ENCODE measurements at regions not wholly inside any gene's neighbourhood (a gene's known extent, or its start where the extent isn't known, plus 50 kb on each side); places are given as distances from the start of the nearest gene placed in this dataset.

DNA sequence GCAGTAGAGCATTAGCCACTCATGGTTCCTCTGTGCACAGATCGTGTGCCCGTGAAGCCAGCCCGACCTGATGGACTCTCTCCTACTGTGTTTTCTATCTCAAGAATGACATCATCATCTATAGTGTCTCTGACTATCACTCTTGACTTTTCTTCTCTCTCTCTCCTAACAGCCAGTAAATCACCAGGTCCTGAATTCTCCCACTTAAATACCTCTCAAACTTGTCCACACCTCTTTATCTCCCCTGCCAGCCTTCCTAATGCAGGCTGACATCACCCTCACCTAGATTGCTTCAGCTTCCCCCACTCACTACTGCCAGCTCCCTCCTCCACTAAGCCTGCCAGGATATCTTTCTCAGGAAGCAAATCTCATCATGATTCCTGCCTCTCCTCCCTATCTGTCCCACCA is 90.6 kb upstream of the MIER3 start (continued):
- TF ChIP-seq SAFB2 (IDR thresholded peaks at IDR 0.05; ENCODE audit: borderline replicate concordance, low read depth, low read length, severe bottlenecking) = no peak
- TF ChIP-seq, protein P1, sequence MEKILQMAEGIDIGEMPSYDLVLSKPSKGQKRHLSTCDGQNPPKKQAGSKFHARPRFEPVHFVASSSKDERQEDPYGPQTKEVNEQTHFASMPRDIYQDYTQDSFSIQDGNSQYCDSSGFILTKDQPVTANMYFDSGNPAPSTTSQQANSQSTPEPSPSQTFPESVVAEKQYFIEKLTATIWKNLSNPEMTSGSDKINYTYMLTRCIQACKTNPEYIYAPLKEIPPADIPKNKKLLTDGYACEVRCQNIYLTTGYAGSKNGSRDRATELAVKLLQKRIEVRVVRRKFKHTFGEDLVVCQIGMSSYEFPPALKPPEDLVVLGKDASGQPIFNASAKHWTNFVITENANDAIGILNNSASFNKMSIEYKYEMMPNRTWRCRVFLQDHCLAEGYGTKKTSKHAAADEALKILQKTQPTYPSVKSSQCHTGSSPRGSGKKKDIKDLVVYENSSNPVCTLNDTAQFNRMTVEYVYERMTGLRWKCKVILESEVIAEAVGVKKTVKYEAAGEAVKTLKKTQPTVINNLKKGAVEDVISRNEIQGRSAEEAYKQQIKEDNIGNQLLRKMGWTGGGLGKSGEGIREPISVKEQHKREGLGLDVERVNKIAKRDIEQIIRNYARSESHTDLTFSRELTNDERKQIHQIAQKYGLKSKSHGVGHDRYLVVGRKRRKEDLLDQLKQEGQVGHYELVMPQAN (IDR thresholded peaks at IDR 0.05; ENCODE audit: borderline replicate concordance) = no peak
- no peak for TF ChIP-seq FOS (IDR thresholded peaks at IDR 0.05; ENCODE audit: extremely low read depth, insufficient read length)
- peak; percentile 88 for TF ChIP-seq TCF3 (CRISPR knock-in tag; IDR thresholded peaks at IDR 0.05)
- no peak for TF ChIP-seq HCFC1 (IDR thresholded peaks at IDR 0.05; ENCODE audit: low read depth, low read length)
- TF ChIP-seq, protein P2, sequence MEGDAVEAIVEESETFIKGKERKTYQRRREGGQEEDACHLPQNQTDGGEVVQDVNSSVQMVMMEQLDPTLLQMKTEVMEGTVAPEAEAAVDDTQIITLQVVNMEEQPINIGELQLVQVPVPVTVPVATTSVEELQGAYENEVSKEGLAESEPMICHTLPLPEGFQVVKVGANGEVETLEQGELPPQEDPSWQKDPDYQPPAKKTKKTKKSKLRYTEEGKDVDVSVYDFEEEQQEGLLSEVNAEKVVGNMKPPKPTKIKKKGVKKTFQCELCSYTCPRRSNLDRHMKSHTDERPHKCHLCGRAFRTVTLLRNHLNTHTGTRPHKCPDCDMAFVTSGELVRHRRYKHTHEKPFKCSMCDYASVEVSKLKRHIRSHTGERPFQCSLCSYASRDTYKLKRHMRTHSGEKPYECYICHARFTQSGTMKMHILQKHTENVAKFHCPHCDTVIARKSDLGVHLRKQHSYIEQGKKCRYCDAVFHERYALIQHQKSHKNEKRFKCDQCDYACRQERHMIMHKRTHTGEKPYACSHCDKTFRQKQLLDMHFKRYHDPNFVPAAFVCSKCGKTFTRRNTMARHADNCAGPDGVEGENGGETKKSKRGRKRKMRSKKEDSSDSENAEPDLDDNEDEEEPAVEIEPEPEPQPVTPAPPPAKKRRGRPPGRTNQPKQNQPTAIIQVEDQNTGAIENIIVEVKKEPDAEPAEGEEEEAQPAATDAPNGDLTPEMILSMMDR (IDR thresholded peaks at IDR 0.05 in 2 of 3, conservative IDR thresholded peaks at IDR 0.05 in 1 of 3; ENCODE audit: insufficient read depth in 2 of 3, low read depth in 1 of 3, low read length in 3 of 3) = no peak
- TF ChIP-seq, protein P3, sequence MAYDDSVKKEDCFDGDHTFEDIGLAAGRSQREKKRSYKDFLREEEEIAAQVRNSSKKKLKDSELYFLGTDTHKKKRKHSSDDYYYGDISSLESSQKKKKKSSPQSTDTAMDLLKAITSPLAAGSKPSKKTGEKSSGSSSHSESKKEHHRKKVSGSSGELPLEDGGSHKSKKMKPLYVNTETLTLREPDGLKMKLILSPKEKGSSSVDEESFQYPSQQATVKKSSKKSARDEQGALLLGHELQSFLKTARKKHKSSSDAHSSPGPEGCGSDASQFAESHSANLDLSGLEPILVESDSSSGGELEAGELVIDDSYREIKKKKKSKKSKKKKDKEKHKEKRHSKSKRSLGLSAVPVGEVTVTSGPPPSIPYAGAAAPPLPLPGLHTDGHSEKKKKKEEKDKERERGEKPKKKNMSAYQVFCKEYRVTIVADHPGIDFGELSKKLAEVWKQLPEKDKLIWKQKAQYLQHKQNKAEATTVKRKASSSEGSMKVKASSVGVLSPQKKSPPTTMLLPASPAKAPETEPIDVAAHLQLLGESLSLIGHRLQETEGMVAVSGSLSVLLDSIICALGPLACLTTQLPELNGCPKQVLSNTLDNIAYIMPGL (CRISPR knock-in tag; IDR thresholded peaks at IDR 0.05) = no peak
- no peak for TF ChIP-seq ZNF408 (CRISPR knock-in tag; IDR thresholded peaks at IDR 0.05; ENCODE audit: low read depth)
- no peak for TF ChIP-seq ZNF165 (CRISPR knock-in tag; IDR thresholded peaks at IDR 0.05; ENCODE audit: borderline replicate concordance)
- TF ChIP-seq FOXA3 (CRISPR knock-in tag; conservative IDR thresholded peaks at IDR 0.05 in 1 of 2, IDR thresholded peaks at IDR 0.05 in 1 of 2) = peak in 1 of 2 experiments; percentile 6; a peak in 1 of 4 replicates
- peak; percentile 90 for TF ChIP-seq TEAD4 (IDR thresholded peaks at IDR 0.05; ENCODE audit: low read length)
- TF ChIP-seq TEAD4 (CRISPR knock-in tag; IDR thresholded peaks at IDR 0.05; ENCODE audit: borderline replicate concordance) = no peak
- TF ChIP-seq, protein P4, sequence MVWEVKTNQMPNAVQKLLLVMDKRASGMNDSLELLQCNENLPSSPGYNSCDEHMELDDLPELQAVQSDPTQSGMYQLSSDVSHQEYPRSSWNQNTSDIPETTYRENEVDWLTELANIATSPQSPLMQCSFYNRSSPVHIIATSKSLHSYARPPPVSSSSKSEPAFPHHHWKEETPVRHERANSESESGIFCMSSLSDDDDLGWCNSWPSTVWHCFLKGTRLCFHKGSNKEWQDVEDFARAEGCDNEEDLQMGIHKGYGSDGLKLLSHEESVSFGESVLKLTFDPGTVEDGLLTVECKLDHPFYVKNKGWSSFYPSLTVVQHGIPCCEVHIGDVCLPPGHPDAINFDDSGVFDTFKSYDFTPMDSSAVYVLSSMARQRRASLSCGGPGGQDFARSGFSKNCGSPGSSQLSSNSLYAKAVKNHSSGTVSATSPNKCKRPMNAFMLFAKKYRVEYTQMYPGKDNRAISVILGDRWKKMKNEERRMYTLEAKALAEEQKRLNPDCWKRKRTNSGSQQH (CRISPR knock-in tag; IDR thresholded peaks at IDR 0.05) = peak; percentile 82; the same call in 1 of the 2 replicates
- no peak for TF ChIP-seq SNIP1 (IDR thresholded peaks at IDR 0.05; ENCODE audit: low read depth)
- no peak for TF ChIP-seq CREBBP (IDR thresholded peaks at IDR 0.05; ENCODE audit: low read depth, low read length)
- TF ChIP-seq, protein P5, sequence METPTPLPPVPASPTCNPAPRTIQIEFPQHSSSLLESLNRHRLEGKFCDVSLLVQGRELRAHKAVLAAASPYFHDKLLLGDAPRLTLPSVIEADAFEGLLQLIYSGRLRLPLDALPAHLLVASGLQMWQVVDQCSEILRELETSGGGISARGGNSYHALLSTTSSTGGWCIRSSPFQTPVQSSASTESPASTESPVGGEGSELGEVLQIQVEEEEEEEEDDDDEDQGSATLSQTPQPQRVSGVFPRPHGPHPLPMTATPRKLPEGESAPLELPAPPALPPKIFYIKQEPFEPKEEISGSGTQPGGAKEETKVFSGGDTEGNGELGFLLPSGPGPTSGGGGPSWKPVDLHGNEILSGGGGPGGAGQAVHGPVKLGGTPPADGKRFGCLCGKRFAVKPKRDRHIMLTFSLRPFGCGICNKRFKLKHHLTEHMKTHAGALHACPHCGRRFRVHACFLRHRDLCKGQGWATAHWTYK (CRISPR knock-in tag; IDR thresholded peaks at IDR 0.05) = no peak
